Germinal center (tissue), 1 donor: ENCODE measurements at regions not wholly inside any gene's neighbourhood (a gene's known extent, or its start where the extent isn't known, plus 50 kb on each side); places are given as distances from the start of the nearest gene placed in this dataset.
"Not testable (repeated sequence)": the region's sequence is repeated elsewhere in the genome, so short reads cannot be mapped to it uniquely, and the experiment has no call there.

ENCODE experiments used
- DNase-seq: peaks from one replicate; pipeline ENCODE4 v3.0.0; 2012; ENCODE audit warnings: mixed read lengths, low spot score

DNA sequence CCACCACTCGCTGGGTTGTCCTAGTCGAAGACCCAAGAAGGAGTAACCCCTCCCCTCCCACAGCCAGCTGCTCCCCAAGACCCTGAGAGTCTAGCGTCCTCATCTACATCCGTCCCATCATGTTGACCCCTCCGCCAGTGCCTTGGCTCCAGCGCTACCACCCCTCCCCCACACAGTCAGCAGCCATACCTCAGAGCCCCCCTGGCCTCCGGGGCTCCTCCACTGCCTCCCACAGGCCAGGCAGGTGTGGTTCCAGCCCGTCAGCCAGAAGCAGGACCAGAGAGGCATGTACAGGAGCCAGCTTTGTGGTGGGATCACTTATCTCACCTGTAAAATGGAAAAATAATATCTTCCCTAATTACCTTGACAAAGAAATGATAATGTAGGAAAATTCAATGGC lies 51.5 kb upstream of the PHF21B start:
- DNase-seq = no peak

DNA sequence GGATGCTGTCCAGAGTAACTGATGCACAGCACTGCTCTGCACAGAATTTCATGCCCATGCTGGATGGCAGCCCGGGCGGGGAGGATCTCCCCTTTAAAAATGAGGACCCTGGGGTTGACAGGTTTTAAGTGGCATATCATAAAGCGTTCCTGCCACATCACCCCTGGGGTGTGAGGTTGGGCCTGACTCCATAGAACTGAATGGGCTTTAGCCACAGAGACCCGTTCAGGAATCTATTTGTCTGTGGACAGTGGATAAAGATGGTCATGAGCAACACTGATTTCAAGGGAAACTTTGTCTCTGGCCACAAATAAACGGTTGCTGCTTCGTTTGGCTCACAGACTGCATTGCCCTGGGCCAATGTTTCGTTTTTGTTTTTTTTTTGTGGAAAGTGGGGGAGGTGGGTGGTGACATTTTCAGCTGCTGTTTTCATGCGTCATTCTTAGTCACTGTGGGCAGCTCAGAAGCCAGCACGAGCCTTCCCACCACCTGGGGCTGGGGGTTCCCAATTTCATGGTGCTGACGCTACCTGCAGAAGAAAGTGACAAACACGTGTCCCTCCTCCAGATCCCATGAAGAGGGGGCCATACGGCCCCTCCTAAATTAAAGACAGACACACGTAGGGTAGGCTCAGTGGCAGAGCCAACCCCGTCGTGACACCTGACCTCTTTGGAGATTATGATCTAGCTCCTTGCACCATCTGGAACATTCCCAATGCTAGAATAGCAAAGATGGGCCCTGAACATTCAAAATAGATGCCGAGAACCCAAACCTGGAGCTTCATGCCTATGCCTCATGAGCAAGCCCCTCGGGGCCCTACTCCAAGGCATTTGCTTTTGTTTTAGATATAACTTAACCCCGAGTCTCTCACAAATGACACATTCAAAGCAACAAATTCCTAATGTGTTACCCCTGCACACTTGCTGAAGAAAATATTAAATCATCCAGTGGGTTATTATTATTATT lies 54.8 kb upstream of the PHF21B start:
- no peak for DNase-seq

DNA sequence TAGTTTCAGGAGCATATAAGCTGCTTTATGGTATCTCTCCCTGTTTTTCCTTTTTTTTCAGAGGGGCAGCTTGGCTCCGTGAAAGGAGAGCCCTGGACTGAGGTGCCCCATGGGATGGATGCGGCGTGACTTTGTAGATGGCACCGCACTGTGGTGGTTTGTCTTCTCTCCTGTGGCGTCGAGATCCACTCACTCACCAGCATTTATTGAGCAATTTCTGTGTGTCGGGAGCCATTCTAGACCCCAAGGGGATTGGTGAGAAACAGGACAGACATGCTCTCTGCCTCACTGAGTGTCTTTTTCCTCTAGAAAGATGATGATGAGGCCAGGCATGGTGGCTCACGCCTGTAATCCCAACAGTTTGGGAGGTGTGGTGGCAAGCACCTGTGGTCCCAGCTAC lies 55.9 kb upstream of the PHF21B start:
- no peak for DNase-seq

DNA sequence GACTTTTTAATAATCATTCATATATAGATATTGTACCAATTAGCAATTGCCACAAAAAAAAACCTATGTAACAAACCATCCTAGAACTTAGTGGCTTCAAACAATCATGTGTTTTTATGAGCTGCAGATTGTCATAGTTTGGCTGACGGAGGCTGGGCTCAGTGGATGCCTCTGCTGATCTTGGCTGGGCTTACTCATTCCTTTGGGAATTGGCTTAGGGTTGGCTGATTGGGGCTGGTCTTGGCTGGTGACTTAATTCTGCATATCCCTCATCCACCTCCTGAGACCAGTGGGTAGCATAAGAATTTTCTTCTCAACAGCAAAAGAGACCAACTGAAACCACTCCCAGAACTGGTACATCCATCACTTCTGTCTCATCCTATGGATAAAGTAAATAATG lies 57.9 kb upstream of the PHF21B start:
- no peak for DNase-seq

DNA sequence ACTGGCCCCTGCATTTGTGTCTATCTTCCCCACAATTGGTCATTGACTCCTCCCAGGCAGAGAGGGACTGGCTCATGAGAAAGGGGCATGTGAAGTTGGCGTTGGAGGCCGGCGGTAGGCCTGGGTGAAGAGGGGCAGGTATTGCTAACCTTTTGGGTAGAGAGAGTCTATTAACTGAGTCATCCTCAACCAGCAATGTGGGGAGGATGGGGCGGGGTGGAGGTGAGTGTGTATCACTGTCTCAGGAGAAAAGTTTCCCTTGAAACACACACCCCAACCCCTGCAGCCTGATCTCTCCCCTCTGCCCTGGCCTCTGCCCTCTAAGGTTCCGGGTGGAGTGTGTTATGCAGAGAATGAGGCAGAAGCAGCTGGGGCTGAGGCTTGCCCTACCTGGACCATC lies 60.1 kb upstream of the PHF21B start:
- DNase-seq = no peak

DNA sequence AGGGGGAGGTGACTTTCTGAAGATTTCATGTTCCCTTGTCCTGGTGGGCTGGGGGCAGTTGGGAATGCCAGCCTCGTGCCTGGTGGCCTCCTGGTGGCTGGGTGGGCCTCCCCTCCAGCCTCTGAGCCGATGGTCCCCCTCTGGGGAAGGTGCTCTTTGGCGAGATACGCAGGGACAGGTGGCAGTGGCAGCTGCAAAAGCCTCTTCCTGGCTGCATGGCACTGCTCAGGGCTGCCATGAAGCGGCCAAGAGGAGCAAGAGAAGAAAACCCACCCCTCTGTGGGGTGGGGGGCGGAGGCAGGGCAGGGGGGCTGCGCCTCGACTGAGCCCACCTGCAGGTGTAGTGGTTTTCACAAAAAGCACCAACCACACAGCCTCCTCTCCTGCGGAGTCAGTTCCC lies 61.8 kb upstream of the PHF21B start:
- no peak for DNase-seq

DNA sequence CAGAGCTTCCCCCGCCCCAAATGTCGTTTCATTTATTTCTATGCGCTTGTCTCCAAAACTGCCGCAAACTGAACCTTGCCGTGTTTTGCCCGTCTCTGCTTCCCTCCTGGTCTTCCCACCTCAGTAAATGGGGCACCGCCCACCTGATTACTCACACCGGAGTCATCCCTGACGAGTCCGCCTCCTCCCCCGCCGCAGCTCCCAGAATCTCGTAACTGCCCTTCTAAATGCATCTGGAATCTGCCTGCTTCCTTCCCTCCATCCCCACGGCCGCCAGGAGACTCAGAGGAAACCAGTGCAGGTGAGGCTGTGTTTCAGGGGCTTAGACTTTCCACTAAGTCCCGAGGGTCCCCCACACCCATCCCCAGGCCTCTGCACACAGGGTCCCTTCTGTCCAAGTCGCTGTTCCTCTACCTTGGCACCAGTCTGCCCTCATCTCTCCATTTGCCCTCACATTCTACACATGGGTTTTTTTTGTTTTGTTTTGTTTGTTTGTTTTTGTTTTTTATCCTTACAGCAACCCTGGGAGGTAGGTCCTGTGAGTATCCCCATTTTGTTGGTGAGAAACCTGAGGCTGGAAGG lies 62.6 kb upstream of the PHF21B start:
- DNase-seq = no peak

DNA sequence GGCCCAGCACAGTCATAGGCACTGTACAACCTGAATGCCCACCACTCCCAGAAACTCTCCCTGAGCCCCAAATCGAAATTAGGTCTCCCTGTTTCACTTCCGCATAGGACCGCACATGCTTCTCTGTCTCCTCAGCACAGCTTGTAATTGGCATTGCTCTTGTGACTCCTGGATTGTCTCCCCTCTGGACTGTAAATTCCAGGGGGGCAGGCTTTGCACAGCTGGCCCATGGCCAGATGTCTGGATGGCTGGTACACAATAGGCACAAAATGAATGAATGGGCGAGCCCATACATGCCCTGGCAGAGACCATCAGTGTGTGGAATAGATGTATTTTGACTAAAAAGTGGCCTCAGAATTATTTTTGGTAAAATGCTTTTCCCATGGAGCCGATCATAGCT lies 63.3 kb upstream of the PHF21B start:
- DNase-seq = no peak

DNA sequence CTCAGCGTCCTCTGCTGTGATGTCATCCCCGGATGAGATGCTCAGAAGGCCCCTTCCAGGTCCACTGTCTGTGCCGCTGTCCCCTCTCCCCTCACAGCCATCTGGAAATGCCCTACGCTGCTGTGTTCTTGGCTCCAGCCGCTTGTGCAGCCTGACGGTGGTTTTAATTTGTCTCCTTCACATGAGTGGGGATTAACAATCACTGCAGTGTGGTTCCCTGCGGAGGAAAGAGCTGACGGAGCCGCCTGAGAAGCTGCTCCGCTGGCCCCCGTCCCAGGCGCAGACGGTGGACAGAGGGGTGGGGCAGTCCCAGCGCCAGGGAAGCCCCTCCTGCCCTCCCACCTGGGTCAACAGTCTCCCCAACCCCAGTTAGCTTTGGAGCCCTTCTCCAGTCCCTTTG lies 67.5 kb upstream of the PHF21B start:
- DNase-seq = no peak

DNA sequence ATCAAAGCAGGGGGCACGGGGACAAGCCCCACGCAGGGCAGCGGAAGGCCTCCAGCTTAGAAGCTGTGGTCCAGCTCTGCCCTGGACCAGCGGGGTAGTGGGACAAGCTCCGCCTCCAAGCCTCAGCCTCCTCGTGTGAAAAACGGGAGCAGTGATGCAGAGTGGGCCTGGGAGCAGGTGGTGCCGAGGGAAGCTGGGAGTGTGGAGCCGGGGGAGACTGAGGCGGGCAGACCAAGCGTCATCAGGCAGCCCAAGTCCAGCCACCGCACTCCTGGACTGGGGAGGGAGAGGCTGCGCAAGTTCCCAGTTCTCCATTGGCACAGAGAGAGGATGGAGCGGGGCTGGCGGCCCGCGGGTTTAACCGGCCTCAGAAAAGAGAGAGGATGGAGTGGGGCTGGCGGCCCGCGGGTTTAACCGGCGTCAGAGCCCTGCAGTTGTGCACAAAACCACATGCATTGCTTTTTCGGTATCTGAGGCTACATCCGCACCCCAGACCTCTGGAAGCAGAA lies 68.1 kb upstream of the PHF21B start:
- DNase-seq = no peak

DNA sequence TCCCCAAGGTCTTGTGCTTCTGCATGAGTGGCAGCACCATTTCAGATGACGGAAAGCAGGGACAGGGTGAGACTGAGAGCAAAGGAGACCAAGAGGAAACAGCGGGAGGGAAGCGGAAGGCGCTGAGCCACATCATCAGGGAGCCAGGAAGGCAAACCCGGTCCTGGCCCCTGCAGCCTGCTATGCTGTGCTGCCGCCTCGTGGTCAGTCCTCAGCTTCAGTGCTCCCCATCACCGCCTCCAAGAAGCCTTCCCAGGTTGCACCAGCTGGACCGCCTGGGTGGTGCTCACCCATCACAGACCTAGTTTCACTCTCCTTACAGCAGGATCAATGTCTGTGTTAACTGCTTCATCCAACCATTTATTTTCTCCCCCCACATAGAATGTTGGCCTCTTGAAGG lies 73.0 kb upstream of the PHF21B start:
- DNase-seq = no peak

DNA sequence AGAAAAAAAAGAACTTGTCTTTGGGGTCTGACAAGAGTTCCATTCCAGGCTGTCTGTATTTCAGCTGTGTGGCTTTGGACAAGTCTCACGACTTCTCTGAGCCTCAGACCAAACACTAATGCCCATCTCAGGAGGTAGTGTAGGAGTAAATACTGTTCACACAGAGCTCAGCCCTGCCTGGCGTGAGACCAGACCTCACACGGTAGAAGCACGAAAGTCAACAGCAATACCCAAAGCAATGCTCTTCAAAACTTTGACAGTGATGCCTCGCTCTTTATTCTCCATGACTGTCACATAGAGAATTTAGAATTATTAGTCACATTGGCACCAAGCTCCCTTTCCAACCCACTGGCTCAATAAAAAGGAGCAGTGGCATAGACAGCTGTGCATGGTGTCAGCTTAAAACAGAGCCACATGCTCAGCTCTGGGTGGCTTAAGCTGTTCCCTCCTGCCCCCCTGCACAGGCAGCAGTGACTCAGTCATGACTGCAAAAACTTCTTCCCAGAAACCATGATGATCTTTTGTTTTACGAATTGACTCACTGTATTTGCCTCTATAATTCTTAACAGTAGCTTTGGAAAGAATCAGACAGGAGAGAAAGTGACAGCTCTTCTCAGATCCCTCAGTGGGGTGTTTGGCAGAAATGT lies 74.0 kb upstream of the PHF21B start:
- no peak for DNase-seq

DNA sequence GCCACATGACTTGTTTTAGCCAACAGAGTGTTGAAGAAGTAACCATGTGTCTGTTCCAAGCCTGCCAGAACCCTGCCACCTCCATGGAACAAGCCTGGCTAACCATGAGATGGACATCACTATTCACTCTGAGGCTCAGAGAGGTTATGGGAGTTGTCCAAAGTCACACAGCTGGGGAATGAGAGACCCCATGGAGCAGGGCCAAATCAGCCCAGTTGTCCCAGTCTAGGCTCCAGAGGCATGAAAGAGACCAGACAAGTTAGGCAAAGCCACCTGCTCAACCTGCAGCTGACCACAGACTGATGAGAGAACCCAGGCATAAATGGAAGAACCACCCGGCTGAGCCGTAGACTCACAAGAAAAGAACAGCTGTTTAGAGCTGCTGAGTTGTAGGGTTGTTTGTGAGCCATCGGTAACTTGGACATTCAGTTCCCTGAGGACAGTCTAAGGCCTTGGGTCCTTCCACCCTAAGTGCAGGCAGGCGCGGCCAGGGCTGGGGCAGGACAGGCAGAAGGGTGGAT lies 74.7 kb upstream of the PHF21B start:
- DNase-seq = no peak

DNA sequence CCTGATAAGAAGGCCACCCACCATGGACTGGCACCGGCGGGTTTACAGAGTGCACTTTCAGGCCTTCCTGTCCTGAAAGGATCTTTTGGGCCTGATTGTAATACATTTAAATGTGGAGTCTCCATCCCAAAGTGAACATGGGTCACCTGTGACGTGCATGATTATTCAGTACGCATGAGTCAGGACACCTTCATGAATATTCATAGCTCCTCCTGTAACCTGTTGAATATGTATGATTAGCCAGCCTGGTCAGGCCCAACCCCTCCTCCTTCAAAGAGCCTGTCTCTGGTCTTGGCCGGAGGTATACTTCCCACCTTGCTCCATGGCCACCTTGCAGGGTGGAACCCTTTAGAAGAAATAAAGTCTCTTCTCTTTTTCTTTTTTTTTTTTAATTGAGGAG lies 75.9 kb upstream of the NUP50 start:
- DNase-seq = no peak

DNA sequence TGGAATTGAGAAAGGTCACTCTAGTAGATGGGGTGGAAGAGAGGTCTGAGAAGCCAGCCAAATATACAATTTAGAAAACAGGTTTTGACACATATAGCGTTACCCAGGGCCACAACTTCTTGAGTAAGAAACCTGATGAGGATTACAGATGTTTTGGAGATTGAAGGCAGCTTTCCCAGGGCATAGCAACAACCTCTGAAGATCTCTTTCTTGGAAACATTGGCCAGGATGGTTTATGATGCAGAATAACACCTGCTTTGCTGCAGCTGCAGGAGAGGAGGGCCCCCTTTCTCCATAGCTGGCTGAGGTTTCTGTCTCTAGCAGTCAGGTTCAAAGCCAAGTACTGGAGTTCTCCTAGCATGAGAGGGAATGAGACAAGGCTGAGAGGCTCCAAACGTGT lies 75.1 kb upstream of the NUP50 start:
- no peak for DNase-seq

DNA sequence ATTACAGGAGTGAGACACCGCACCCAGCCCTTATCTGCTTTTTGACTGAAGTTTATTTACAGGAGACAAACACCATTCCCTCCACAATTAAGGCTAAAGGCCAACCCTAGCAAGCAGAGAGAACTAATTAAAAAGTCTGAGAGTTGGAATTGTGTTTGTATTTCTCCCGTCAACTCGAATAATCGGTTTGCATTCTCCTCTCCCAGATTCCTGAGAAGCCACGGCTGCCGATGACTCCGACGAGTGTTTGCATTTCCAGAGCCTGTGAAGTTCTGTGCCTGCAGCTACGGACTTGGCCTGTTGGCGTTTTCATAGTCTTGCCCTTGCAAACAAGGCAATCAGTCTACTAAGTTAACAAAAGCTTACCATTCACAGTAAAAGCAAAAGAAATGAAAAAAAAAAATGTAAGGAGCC lies 73.2 kb upstream of the NUP50 start:
- no peak for DNase-seq

DNA sequence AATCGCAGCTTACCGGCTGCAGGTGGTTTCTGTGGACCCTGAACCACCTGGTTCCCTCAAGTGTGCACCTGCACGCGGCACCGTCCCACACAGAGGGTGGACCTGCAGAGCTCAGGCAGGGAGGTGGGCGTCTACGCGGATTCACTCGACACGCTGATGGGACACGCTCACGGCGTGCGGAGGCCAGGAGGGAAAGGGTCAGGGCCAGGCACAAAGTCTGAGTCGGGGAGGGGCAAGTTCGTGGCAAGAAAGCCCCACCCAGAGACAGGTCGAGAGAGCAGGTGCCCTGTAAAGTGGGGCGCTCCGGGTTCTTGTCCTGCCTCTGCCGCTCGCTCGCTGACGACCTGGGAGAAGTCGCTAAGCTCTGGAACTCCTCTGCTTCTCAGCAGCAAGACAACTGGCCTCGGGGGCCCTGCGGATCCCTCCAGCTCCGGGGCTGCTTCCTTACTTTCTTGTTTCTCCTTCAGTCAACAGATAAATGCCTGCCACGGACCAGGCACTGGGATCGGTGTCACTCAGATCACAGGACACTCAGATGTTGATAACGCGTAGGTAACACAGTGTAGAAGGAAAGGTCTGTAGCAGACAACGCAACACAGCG lies 72.4 kb upstream of the NUP50 start:
- no peak for DNase-seq

DNA sequence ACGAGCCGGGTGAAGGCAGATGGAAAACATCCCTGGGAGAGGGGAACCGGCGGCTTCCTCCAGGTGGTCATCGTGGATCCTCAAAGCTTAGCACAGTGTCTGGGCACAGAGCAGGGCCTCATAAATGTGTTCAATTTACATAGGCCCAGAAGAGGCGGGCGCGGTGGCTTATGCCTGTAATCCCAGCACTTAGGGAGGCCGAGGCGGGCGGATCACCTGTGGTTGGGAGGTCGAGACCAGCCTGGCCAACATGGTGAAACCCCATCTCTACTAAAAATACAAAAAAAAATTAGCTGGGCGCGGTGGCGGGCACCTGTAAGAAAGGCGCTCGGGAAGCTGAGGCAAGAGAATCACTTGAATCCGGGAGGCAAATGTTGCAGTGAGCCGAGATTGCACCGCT lies 71.8 kb upstream of the NUP50 start:
- DNase-seq = not testable (repeated sequence)

DNA sequence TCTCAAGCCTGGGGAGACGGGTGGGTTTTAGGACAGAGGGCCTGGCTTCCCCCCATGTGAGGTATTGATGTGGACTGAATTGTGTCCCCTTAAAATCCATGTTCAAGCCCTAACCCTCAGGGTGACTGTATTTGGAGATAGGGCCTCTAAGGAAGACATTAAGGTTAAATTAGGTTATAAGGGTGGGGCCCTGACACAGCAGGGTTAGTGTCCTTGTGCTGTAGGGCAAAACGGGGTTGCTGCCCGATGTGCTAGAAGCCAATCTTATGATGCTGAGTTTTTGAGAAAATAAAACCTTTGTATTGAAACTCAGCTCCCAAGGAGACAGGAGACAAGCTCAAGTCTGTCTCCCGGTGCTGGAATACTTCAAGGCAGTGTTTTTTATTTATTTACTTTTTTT lies 71.1 kb upstream of the NUP50 start:
- DNase-seq = no peak

DNA sequence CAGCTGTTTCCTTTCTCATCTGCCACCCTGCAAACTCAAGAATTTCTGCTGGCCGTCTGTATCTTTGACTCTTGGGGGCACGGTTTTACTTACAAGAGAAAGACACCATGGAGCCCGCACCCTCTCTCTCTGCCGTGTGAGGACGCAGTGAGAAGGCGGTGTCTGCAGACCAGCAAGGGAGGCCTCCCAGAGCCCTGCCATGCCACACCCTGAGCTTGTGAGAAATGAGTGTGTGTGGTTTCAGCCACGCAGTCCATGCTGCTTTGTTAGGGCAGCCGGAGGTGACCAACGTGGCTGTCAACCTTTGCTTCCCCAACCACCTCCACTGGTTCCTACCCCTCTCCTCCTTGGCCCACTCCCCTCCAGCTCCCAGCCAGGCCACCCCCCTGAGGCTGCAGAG lies 70.1 kb upstream of the NUP50 start:
- no peak for DNase-seq

DNA sequence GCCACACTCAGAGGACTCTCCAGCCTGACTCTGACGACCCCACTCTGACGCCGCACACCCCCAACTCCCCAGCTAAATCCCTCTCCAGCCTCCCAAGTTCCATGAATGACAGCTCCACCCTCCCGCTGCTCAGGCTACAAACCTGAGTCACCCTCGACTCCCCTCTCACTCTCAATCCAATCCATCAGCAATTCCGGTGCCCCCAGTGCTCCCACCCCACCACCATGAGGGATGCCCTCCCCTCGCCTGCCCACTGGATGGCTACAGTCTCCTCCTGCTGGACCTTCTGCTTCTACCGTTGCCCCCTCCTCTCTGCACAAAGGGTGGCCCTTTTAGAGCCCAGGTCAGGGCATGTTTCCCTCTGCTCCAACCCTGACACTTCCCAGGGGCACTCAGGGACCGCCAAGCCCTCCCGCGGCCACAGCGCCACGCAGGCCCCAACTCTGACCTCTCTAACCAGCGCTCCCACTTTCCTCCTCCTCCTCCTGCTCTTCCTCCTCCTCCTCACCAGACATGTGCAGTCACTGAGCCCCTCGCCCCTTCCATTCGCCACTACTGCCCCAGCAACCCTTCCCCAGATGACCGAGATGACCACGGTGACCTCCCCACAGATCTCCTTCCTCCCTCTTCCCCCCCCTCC lies 69.5 kb upstream of the NUP50 start:
- no peak for DNase-seq

DNA sequence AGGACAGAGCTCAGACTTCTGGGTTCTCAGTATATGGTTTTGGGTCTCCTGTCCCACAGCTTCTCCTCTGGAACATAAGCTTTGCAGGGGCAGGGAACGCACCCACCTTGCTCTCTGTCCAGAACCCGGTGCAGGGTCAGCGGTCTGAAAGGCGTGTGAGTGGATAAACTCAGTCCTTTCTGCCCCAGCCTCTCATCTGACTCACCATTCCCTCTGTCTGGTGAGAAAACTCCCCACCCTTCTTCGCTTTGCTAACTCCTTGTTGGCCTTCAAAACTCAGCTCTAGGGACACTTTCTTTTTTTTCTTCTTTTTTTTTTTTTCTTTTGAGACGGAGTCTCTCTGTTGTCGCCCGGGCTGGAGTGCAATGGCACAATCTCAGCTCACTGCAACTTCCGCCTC lies 68.9 kb upstream of the NUP50 start:
- DNase-seq = no peak
